Mesenchymal stem cell (in vitro differentiated cells and primary cell): ENCODE measurements at regions not wholly inside any gene's neighbourhood (a gene's known extent, or its start where the extent isn't known, plus 50 kb on each side); places are given as distances from the start of the nearest gene placed in this dataset.
A peak's percentile ranks its signal among the peaks of the same experiment; 100 is the strongest.

Experiments used
- DNase-seq: peaks from one replicate; pipeline ENCODE4 v3.0.0-alpha.2; 2013
- H2AFZ ChIP-seq: one replicate; pipeline ENCODE4 v1.6.1; 2013; ENCODE audit warnings: low read depth, mild to moderate bottlenecking, control low read depth, inconsistent platforms, low read length, moderate library complexity
- H2AK5ac ChIP-seq: 2 replicates; pipeline ENCODE4 v1.6.1; 2013; ENCODE audit warnings: low read length, moderate library complexity, mild to moderate bottlenecking, inconsistent platforms; ENCODE audit not compliant: severe bottlenecking
- H2BK120ac ChIP-seq: one replicate; pipeline ENCODE4 v1.6.1; 2013; ENCODE audit warnings: low read depth, mild to moderate bottlenecking, inconsistent platforms, low read length, moderate library complexity
- H2BK12ac ChIP-seq, 2 experiments: one replicate each; pipeline ENCODE4 v1.6.1; 2013; ENCODE audit warnings: inconsistent platforms in 2 of 2, low read length in 2 of 2, mild to moderate bottlenecking in 2 of 2, moderate library complexity in 2 of 2, control low read depth in 1 of 2
- H2BK15ac ChIP-seq: one replicate; pipeline ENCODE4 v1.6.1; 2013; ENCODE audit warnings: mild to moderate bottlenecking, low read depth, inconsistent platforms; ENCODE audit not compliant: poor library complexity, severe bottlenecking
- H2BK5ac ChIP-seq: 2 replicates; pipeline ENCODE4 v1.6.1; 2013; ENCODE audit warnings: low read depth, mild to moderate bottlenecking, low read length, control low read depth, inconsistent platforms; ENCODE audit not compliant: poor library complexity, severe bottlenecking
- H3K14ac ChIP-seq, 2 experiments: one replicate each; pipeline ENCODE4 v1.6.1; 2013; ENCODE audit warnings: inconsistent platforms in 2 of 2, low read length in 2 of 2, control low read depth in 1 of 2, mild to moderate bottlenecking in 1 of 2, moderate library complexity in 1 of 2
- H3K18ac ChIP-seq, 2 experiments: one replicate each; pipeline ENCODE4 v1.6.1; 2013; ENCODE audit warnings: inconsistent platforms in 2 of 2, low read length in 2 of 2, control low read depth in 1 of 2, low read depth in 1 of 2, mild to moderate bottlenecking in 1 of 2
- H3K23ac ChIP-seq, 2 experiments: one replicate each; pipeline ENCODE4 v1.6.1; 2013; ENCODE audit warnings: inconsistent platforms in 2 of 2, low read length in 2 of 2, mild to moderate bottlenecking in 2 of 2, moderate library complexity in 2 of 2, control low read depth in 1 of 2
- H3K27ac ChIP-seq: 2 replicates; pipeline ENCODE4 v1.5.1; 2013; ENCODE audit warnings: mild to moderate bottlenecking, moderate library complexity, low read length, control low read depth, inconsistent platforms; ENCODE audit not compliant: poor library complexity, severe bottlenecking
- H3K27me3 ChIP-seq, 2 experiments: 2 replicates each; pipeline versions ENCODE4 v1.6.1 to v1.7.0; 2013; ENCODE audit warnings: low read length in 2 of 2, mild to moderate bottlenecking in 2 of 2, moderate library complexity in 2 of 2, control low read depth in 1 of 2, inconsistent platforms in 1 of 2; ENCODE audit not compliant: control insufficient read depth in 1 of 2, insufficient read depth in 1 of 2
- H3K36me3 ChIP-seq, 2 experiments: 2 replicates each; pipeline versions ENCODE4 v1.6.1 to v1.7.0; 2013; ENCODE audit warnings: low read length in 2 of 2, control low read depth in 1 of 2, inconsistent platforms in 1 of 2, low read depth in 1 of 2, mild to moderate bottlenecking in 1 of 2; ENCODE audit not compliant: insufficient read depth in 2 of 2, control insufficient read depth in 1 of 2
- H3K4ac ChIP-seq, 2 experiments: one replicate each; pipeline ENCODE4 v1.6.1; 2013; ENCODE audit warnings: inconsistent platforms in 2 of 2, low read length in 2 of 2, mild to moderate bottlenecking in 2 of 2, moderate library complexity in 2 of 2, control low read depth in 1 of 2, low read depth in 1 of 2
- H3K4me1 ChIP-seq: 2 replicates; pipeline ENCODE4 v1.6.1; 2013; ENCODE audit warnings: low read depth, low read length, control low read depth; ENCODE audit not compliant: control insufficient read depth, insufficient read depth
- H3K4me2 ChIP-seq: 2 replicates; pipeline ENCODE4 v1.6.1; 2013; ENCODE audit warnings: low read length, mild to moderate bottlenecking, inconsistent platforms; ENCODE audit not compliant: poor library complexity, severe bottlenecking
- H3K4me3 ChIP-seq, 2 experiments: 2 replicates each; pipeline versions ENCODE4 v1.5.1 to v1.7.0; 2013; ENCODE audit warnings: low read length in 2 of 2, mild to moderate bottlenecking in 2 of 2, control low read depth in 1 of 2, low read depth in 1 of 2; ENCODE audit not compliant: insufficient read depth in 1 of 2
- H3K79me1 ChIP-seq: replicated peaks from 2 replicates; pipeline ENCODE4 v1.6.1; 2013; ENCODE audit warnings: mild to moderate bottlenecking, control low read depth, low read length, inconsistent platforms; ENCODE audit not compliant: poor library complexity, severe bottlenecking
- H3K9ac ChIP-seq: 2 replicates; pipeline ENCODE4 v1.7.0; 2013; ENCODE audit warnings: mild to moderate bottlenecking, low read length, moderate library complexity
- H3K9me3 ChIP-seq: 2 replicates; pipeline ENCODE4 v1.7.0; 2013; ENCODE audit warnings: mild to moderate bottlenecking, low read length; ENCODE audit not compliant: control insufficient read depth
- H4K8ac ChIP-seq: one replicate; pipeline ENCODE4 v1.6.1; 2013; ENCODE audit warnings: inconsistent platforms, mild to moderate bottlenecking, low read length, moderate library complexity
- H4K91ac ChIP-seq: one replicate; pipeline ENCODE4 v1.6.1; 2013; ENCODE audit warnings: mild to moderate bottlenecking, low read length, inconsistent platforms
- WGBS: methylation state at CpG from one replicate; pipeline ENCODE4 v1.1.7; 2013; ENCODE audit warnings: mixed read lengths; 5-methylcytosine and 5-hydroxymethylcytosine counted together

GRCh38 chr12:115228434-115228833 is 544.5 kb upstream of the TBX3 start:
- Histone ChIP-seq H3K9me3 (no peaks in the 10 kb centered on the region), H3K79me1 (no peaks in the 10 kb centered on the region), H3K9ac (no peak overlapping the region), H2BK12ac (no peak overlapping the region), H2BK5ac (no peak overlapping the region), H2AK5ac (no peak overlapping the region), H3K4ac (no peak overlapping the region), H4K91ac (no peak overlapping the region), H3K4me1 (no peaks in the 10 kb centered on the region), H3K14ac (no peak overlapping the region), H2BK120ac (no peak overlapping the region), H3K36me3 (no peaks in the 10 kb centered on the region), H2BK15ac (no peak overlapping the region), H2AFZ (no peak overlapping the region), H3K18ac (no peak overlapping the region), H3K27ac (no peak overlapping the region), H3K4me3 (no peak overlapping the region), H4K8ac (no peak overlapping the region), H3K4me2 (no peak overlapping the region), H3K23ac (no peak overlapping the region), H3K27me3 (no peaks in the 10 kb centered on the region)
- no peak for DNase-seq
- WGBS: 100% methylated on average over 1 of the region's 4 CpGs

GRCh38 chr12:115227137-115227615 is 543.2 kb upstream of the TBX3 start:
- no peak overlapping the region for H2AFZ ChIP-seq
- H2BK120ac ChIP-seq: no peak overlapping the region
- no peak overlapping the region for H3K23ac ChIP-seq
- H3K4me1 ChIP-seq: no peaks in the 10 kb centered on the region
- WGBS: 38% methylated on average over 4 of the region's 4 CpGs
- peak overlapping the region; percentile 59 for H4K91ac ChIP-seq
- peak overlapping the region in 1 of 2 experiments; percentile 62 for H3K4ac ChIP-seq
- no peak overlapping the region for H3K14ac ChIP-seq
- no peak overlapping the region for H2BK15ac ChIP-seq
- no peaks in the 10 kb centered on the region for H3K9me3 ChIP-seq
- no peaks in the 10 kb centered on the region for H3K27me3 ChIP-seq
- H2AK5ac ChIP-seq: no peak overlapping the region
- no peak overlapping the region for H2BK5ac ChIP-seq
- peak overlapping the region in 1 of 2 experiments; percentile 28 for H3K18ac ChIP-seq
- H3K79me1 ChIP-seq: no peaks in the 10 kb centered on the region
- H3K36me3 ChIP-seq: no peaks in the 10 kb centered on the region
- H2BK12ac ChIP-seq: peak overlapping the region in 1 of 2 experiments; percentile 29
- H3K27ac ChIP-seq: no peak overlapping the region
- DNase-seq: peak; percentile 90
- peak overlapping the region; percentile 24 for H4K8ac ChIP-seq
- no peak overlapping the region for H3K9ac ChIP-seq
- H3K4me3 ChIP-seq: no peak overlapping the region
- H3K4me2 ChIP-seq: no peak overlapping the region

GRCh38 chr12:115225845-115226244 is 541.9 kb upstream of the TBX3 start:
- H2AFZ ChIP-seq: no peak overlapping the region
- WGBS: 94% methylated on average over 2 of the region's 4 CpGs
- no peak overlapping the region for H3K4me2 ChIP-seq
- no peak overlapping the region for H3K18ac ChIP-seq
- no peak overlapping the region for H3K9ac ChIP-seq
- no peak overlapping the region for H3K27ac ChIP-seq
- no peak for DNase-seq
- H2BK5ac ChIP-seq: no peak overlapping the region
- H2BK12ac ChIP-seq: no peak overlapping the region
- H3K9me3 ChIP-seq: no peaks in the 10 kb centered on the region
- H4K8ac ChIP-seq: no peak overlapping the region
- no peaks in the 10 kb centered on the region for H3K4me1 ChIP-seq
- H3K4ac ChIP-seq: no peak overlapping the region
- H3K27me3 ChIP-seq: no peaks in the 10 kb centered on the region
- no peak overlapping the region for H2BK120ac ChIP-seq
- H3K4me3 ChIP-seq: no peak overlapping the region
- no peak overlapping the region for H2AK5ac ChIP-seq
- no peak overlapping the region for H4K91ac ChIP-seq
- no peak overlapping the region for H2BK15ac ChIP-seq
- no peak overlapping the region for H3K14ac ChIP-seq
- H3K36me3 ChIP-seq: no peaks in the 10 kb centered on the region
- H3K79me1 ChIP-seq: no peaks in the 10 kb centered on the region
- H3K23ac ChIP-seq: no peak overlapping the region

- Histone ChIP-seq H3K9ac (no peak overlapping the region), H3K4me3 (no peak overlapping the region), H2BK5ac (no peak overlapping the region), H3K23ac (no peak overlapping the region), H3K79me1 (no peaks in the 10 kb centered on the region), H3K4me2 (no peak overlapping the region), H3K27me3 (no peaks in the 10 kb centered on the region), H2AK5ac (no peak overlapping the region), H2BK120ac (peak overlapping the region; percentile 61), H3K4me1 (no peaks in the 10 kb centered on the region), H2BK12ac (no peak overlapping the region), H2BK15ac (no peak overlapping the region), H3K4ac (no peak overlapping the region), H3K36me3 (no peaks in the 10 kb centered on the region), H4K8ac (no peak overlapping the region), H2AFZ (no peak overlapping the region), H3K14ac (no peak overlapping the region), H4K91ac (peak overlapping the region; percentile 61), H3K27ac (no peak overlapping the region), H3K18ac (no peak overlapping the region), H3K9me3 (no peaks in the 10 kb centered on the region)
- 80% methylated on average over 3 of the region's 4 CpGs for WGBS
- DNase-seq: no peak
These were observed 540.0 kb upstream of the TBX3 start for GRCh38 chr12:115223991-115224390.
